DND-41 (cell line): ENCODE measurements at regions not wholly inside any gene's neighbourhood (a gene's known extent, or its start where the extent isn't known, plus 50 kb on each side); places are given as distances from the start of the nearest gene placed in this dataset.

ENCODE experiments used
- CTCF ChIP-seq: IDR thresholded peaks from 2 replicates; pipeline ENCODE4 v1.5.1; 2012; ENCODE audit warnings: borderline replicate concordance, low read length, moderate library complexity, mild to moderate bottlenecking; ENCODE audit not compliant: poor library complexity, severe bottlenecking; ENCODE audit errors: extremely low read depth
- EZH2 ChIP-seq: IDR thresholded peaks from 3 replicates; pipeline ENCODE4 v1.6.1; 2012; ENCODE audit warnings: borderline replicate concordance, low read depth, mild to moderate bottlenecking, moderate library complexity, low read length, inconsistent platforms; ENCODE audit not compliant: severe bottlenecking

GRCh38 chr6:18324706-18325042, 60.3 kb upstream of the DEK start:
- no peak for TF ChIP-seq CTCF
- no peak for TF ChIP-seq EZH2
